ENCODE measurements at regions not wholly inside any gene's neighbourhood (a gene's known extent, or its start where the extent isn't known, plus 50 kb on each side); places are given as distances from the start of the nearest gene placed in this dataset.
"Not testable (repeated sequence)": the region's sequence is repeated elsewhere in the genome, so short reads cannot be mapped to it uniquely, and the experiment has no call there.

GRCh38 chr12:102673606-102674005, 193.2 kb upstream of the IGF1 start:
- Histone ChIP-seq H3K9me2 (replicated peaks; ENCODE audit: insufficient read depth) (no peaks in the 10 kb centered on the region), H3K4me2 (no peak overlapping the region), H3K27ac (no peak overlapping the region), H3K4me1 (ENCODE audit: insufficient read depth) (no peaks in the 10 kb centered on the region), H2AFZ (no peak overlapping the region), H4K20me1 (ENCODE audit: insufficient read depth, poor library complexity, severe bottlenecking) (no peaks in the 10 kb centered on the region), H3K9me3 (ENCODE audit: low read depth) (peaks cover 6% of the 10 kb centered on the region), H3K27me3 (no peaks in the 10 kb centered on the region), H3K4me3 (no peak overlapping the region), H3K36me3 (replicated peaks; ENCODE audit: insufficient read depth, low read depth) (no peaks in the 10 kb centered on the region), H3K79me2 (no peaks in the 10 kb centered on the region)
- WGBS (ENCODE audit: low lambda C conversion rate, missing lambda C conversion rate) = 91% methylated on average over 1 of the region's 1 CpG
- no peak for TF ChIP-seq EZH2phosphoT487 (IDR thresholded peaks at IDR 0.05; ENCODE audit: low read depth, severe bottlenecking, unreplicated experiment)
- TF ChIP-seq EZH2 (IDR thresholded peaks at IDR 0.05; ENCODE audit: borderline replicate concordance) = no peak
- TF ChIP-seq CTCF (IDR thresholded peaks at IDR 0.05; ENCODE audit: poor library complexity) = no peak
- no peak for DNase-seq (ENCODE audit: low spot score)

GRCh38 chr12:102672212-102672611, 191.8 kb upstream of the IGF1 start:
- H3K27me3 ChIP-seq; H3K9me3 ChIP-seq (ENCODE audit: low read depth); H2AFZ ChIP-seq; H3K27ac ChIP-seq; H3K4me2 ChIP-seq; H4K20me1 ChIP-seq (ENCODE audit: insufficient read depth, poor library complexity, severe bottlenecking); H3K79me2 ChIP-seq; H3K4me3 ChIP-seq; H3K36me3 ChIP-seq (replicated peaks; ENCODE audit: insufficient read depth, low read depth); H3K9me2 ChIP-seq (replicated peaks; ENCODE audit: insufficient read depth); H3K4me1 ChIP-seq (ENCODE audit: insufficient read depth); DNase-seq (ENCODE audit: low spot score): not testable (repeated sequence)

DNA sequence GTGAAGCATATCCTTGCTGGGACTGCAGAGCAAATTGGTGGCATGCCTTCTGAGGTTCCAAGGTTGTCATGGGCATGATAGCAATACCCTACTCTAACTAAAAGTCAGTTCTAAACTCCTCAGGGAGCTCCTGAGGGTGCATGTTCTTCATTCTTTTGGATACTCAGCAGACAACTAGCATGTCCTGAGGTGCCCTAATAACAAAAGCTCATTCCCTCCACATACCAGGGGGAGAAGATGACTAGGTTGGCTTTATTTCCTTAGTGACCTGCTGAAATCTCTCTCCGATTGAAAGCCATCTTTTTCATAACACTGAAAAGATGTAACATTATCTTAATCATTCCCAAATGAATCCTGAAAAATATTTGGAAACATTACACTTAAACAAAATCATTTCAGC, 188.7 kb upstream of the IGF1 start:
- Histone ChIP-seq H3K27ac (no peak overlapping the region), H3K4me3 (no peak overlapping the region), H3K36me3 (replicated peaks; ENCODE audit: insufficient read depth, low read depth) (no peaks in the 10 kb centered on the region), H3K79me2 (no peaks in the 10 kb centered on the region), H3K9me2 (replicated peaks; ENCODE audit: insufficient read depth) (no peaks in the 10 kb centered on the region), H4K20me1 (ENCODE audit: insufficient read depth, poor library complexity, severe bottlenecking) (no peaks in the 10 kb centered on the region), H3K27me3 (no peaks in the 10 kb centered on the region), H2AFZ (no peak overlapping the region), H3K9me3 (ENCODE audit: low read depth) (peaks cover 6% of the 10 kb centered on the region), H3K4me2 (no peak overlapping the region), H3K4me1 (ENCODE audit: insufficient read depth) (no peaks in the 10 kb centered on the region)
- WGBS (ENCODE audit: low lambda C conversion rate, missing lambda C conversion rate) = 88% methylated on average over 1 of the region's 1 CpG
- no peak for TF ChIP-seq CTCF (IDR thresholded peaks at IDR 0.05; ENCODE audit: poor library complexity)
- TF ChIP-seq EZH2 (IDR thresholded peaks at IDR 0.05; ENCODE audit: borderline replicate concordance) = no peak
- no peak for TF ChIP-seq EZH2phosphoT487 (IDR thresholded peaks at IDR 0.05; ENCODE audit: low read depth, severe bottlenecking, unreplicated experiment)
- DNase-seq (ENCODE audit: low spot score) = no peak

DNA sequence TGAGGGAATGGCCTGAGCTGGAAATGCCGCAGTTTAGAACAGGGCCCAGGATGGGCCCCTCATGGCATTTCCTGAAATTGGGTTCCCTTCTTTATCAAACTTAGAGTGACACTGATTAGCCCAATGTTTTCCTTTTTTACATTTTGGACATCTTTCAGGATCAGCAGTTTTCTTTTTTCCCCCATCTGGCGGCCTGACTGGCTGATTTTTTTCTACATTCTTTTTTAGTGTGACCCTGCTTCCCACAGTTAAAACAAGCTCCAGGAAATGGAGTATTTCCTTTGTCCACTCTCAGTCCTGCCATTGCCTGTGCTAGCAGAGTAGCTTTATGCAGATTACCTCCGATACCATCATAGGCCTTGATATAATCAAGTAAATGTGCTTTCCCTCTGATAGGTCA, 185.8 kb upstream of the IGF1 start:
- H3K27ac ChIP-seq; H2AFZ ChIP-seq; H4K20me1 ChIP-seq (ENCODE audit: insufficient read depth, poor library complexity, severe bottlenecking); H3K79me2 ChIP-seq; H3K4me3 ChIP-seq; DNase-seq (ENCODE audit: low spot score); H3K36me3 ChIP-seq (replicated peaks; ENCODE audit: insufficient read depth, low read depth); H3K4me1 ChIP-seq (ENCODE audit: insufficient read depth); H3K4me2 ChIP-seq; H3K9me2 ChIP-seq (replicated peaks; ENCODE audit: insufficient read depth); H3K9me3 ChIP-seq (ENCODE audit: low read depth); H3K27me3 ChIP-seq: not testable (repeated sequence)
- 65% methylated on average over 3 of the region's 3 CpGs for WGBS (ENCODE audit: low lambda C conversion rate, missing lambda C conversion rate)

Data from hepatocyte (in vitro differentiated cells).